DOHH2 (cell line): ENCODE measurements at regions not wholly inside any gene's neighbourhood (a gene's known extent, or its start where the extent isn't known, plus 50 kb on each side); places are given as distances from the start of the nearest gene placed in this dataset.

ENCODE experiments used
- H3F3A ChIP-seq: fragments of 200-600 bp; sonication (generic), shearing (Covaris generic); 2 replicates; pipeline ENCODE4 v1.6.0; 2016; ENCODE audit warnings: antibody characterized with exemption, mild to moderate bottlenecking; ENCODE audit not compliant: control insufficient read depth, insufficient read depth
- H3K27ac ChIP-seq: fragments of 200-600 bp; sonication (generic); 2 replicates; pipeline ENCODE4 v1.5.1; 2014; ENCODE audit warnings: low read depth, mild to moderate bottlenecking, low read length, moderate library complexity
- H3K27me3 ChIP-seq: fragments of 200-600 bp; sonication (generic); 2 replicates; pipeline ENCODE4 v1.6.1; 2014; ENCODE audit warnings: mild to moderate bottlenecking, low read length, mixed read lengths; ENCODE audit not compliant: control insufficient read depth
- H3K36me3 ChIP-seq: fragments of 200-600 bp; sonication (generic); 2 replicates; pipeline ENCODE4 v1.6.1; 2014; ENCODE audit warnings: mild to moderate bottlenecking, low read length, moderate library complexity, mixed read lengths; ENCODE audit not compliant: control insufficient read depth
- H3K4me1 ChIP-seq: fragments of 200-600 bp; sonication (generic); 2 replicates; pipeline ENCODE4 v1.6.1; 2014; ENCODE audit warnings: mild to moderate bottlenecking, low read length, mixed read lengths; ENCODE audit not compliant: control insufficient read depth
- H3K4me2 ChIP-seq: fragments of 200-600 bp; sonication (generic); 2 replicates; pipeline ENCODE4 v1.6.0; 2014; ENCODE audit warnings: mild to moderate bottlenecking, low read length, moderate library complexity
- H3K4me3 ChIP-seq: fragments of 200-600 bp; sonication (generic); 2 replicates; pipeline ENCODE4 v1.5.1; 2014; ENCODE audit warnings: mild to moderate bottlenecking, low read length, mixed read lengths
- H3K79me2 ChIP-seq: fragments of 200-600 bp; sonication (generic); 2 replicates; pipeline ENCODE4 v1.6.1; 2014; ENCODE audit warnings: mild to moderate bottlenecking, low read length, mixed read lengths; ENCODE audit not compliant: control insufficient read depth
- H3K9me2 ChIP-seq: fragments of 200-600 bp; sonication (generic); replicated peaks from 2 replicates; pipeline ENCODE4 v1.6.1; 2014; ENCODE audit warnings: mild to moderate bottlenecking, low read length, mixed read lengths; ENCODE audit not compliant: control insufficient read depth
- H3K9me3 ChIP-seq: fragments of 200-600 bp; sonication (generic); 2 replicates; pipeline ENCODE4 v1.6.1; 2014; ENCODE audit warnings: antibody characterized with exemption, low read length, mixed read lengths; ENCODE audit not compliant: control insufficient read depth, insufficient read depth
- H4K20me1 ChIP-seq: fragments of 200-600 bp; sonication (generic); 2 replicates; pipeline ENCODE4 v1.6.0; 2014; ENCODE audit warnings: low read depth, mild to moderate bottlenecking, antibody characterized with exemption, low read length, moderate library complexity; ENCODE audit not compliant: control insufficient read depth, insufficient read depth
- CTCF ChIP-seq: fragments of 200-600 bp; sonication (generic); IDR thresholded peaks from one replicate; pipeline ENCODE4 v1.5.1; 2014; ENCODE audit warnings: antibody characterized with exemption, mild to moderate bottlenecking, low read depth, low read length; ENCODE audit not compliant: poor library complexity, severe bottlenecking
- EZH2phosphoT487 ChIP-seq: fragments of 200-600 bp; sonication (generic); IDR thresholded peaks from 2 replicates; pipeline ENCODE4 v1.6.1; 2017; ENCODE audit warnings: borderline replicate concordance, mild to moderate bottlenecking, antibody characterized with exemption, low read length, moderate library complexity, mixed read lengths

DNA sequence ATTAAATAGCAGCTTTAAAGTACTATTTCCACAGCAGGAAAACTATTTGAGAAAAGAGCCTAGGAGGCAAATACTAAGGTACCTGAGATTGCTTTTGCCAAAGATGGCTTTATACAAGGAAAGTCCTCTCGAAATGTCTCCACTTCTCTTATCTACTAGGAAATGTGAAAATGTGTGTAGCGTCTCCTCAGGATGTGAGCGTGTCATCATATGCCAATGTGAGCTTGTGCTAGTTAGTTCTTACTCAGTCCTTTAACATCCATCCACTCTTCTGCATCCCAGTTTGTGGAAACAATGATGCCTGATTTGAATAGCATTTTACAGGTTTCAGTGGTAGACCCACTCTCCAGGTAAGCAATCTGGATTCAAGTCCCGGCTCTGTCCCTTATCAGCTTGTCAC, 421.0 kb downstream of the DYNC2H1 start:
- no peak for TF ChIP-seq CTCF
- no peak for TF ChIP-seq EZH2phosphoT487
- H3K4me1 ChIP-seq: no peaks in the 10 kb centered on the region
- no peak overlapping the region for H3K27ac ChIP-seq

DNA sequence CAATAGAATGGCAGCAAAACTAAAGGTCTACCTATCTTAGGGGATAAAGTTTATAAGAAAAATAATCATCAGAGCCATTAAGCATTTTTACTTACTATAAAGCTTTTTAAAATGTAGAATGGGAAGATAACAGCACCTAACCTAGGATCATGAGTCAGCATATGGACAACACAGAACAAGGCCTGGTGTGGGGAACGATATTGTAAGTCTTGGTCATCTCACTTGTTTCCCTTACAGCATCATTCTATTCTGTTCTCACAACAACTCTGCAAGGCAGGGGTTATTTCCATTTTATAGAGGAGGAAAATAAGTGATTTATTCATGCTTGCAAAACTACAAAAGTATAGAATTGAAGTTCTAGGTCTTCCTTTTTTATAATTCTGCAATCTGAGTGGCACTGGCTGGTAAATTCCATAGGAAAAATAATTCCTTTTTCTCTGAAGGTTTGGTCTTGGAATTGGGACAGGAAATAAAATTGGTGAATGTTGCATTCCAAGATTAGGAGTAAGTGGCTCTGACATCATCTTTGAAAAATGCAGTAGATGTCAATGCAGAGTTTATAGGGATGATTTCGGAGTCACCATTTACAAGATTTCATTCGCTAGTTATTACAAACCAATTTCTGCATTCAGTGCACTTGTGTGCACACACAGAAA, 423.0 kb downstream of the DYNC2H1 start:
- no peak overlapping the region for H3K4me2 ChIP-seq
- H3K27me3 ChIP-seq: no peaks in the 10 kb centered on the region
- TF ChIP-seq CTCF (no peak), EZH2phosphoT487 (no peak)

More for the DNA sequence above, 421.0 kb downstream of the DYNC2H1 start:
- Histone ChIP-seq H3K9me3 (no peaks in the 10 kb centered on the region), H3F3A (no peaks in the 10 kb centered on the region), H3K4me3 (no peak overlapping the region), H3K79me2 (no peaks in the 10 kb centered on the region), H3K36me3 (no peaks in the 10 kb centered on the region), H3K4me2 (no peak overlapping the region), H3K27me3 (no peaks in the 10 kb centered on the region), H4K20me1 (no peaks in the 10 kb centered on the region), H3K9me2 (no peaks in the 10 kb centered on the region)

DNA sequence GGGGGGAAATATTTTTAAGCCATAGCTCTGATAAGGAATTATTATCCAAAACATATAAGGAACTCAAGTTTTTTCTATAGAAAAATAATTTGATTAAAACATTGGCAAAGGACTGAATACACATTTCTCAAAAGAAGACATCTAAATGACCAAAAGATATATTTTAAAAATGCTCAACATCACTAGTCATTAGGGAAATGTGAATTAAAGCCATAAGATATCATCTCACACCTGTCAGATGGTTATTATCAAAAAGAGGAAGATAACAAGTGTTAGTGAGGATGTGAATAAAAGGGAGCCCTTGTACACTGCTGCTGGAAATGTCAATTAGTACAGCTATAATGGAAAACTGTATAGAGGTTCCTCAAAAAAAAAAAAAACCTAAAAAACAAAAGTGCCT, 425.0 kb downstream of the DYNC2H1 start:
- Histone ChIP-seq H3K9me2 (no peaks in the 10 kb centered on the region), H3K4me1 (no peaks in the 10 kb centered on the region), H3K27ac (no peak overlapping the region), H3F3A (no peaks in the 10 kb centered on the region), H4K20me1 (no peaks in the 10 kb centered on the region), H3K27me3 (no peaks in the 10 kb centered on the region), H3K9me3 (no peaks in the 10 kb centered on the region), H3K4me3 (no peak overlapping the region), H3K79me2 (no peaks in the 10 kb centered on the region), H3K4me2 (no peak overlapping the region), H3K36me3 (no peaks in the 10 kb centered on the region)
- TF ChIP-seq CTCF (no peak), EZH2phosphoT487 (no peak)

More for the DNA sequence above, 423.0 kb downstream of the DYNC2H1 start:
- no peaks in the 10 kb centered on the region for H3F3A ChIP-seq
- no peaks in the 10 kb centered on the region for H3K79me2 ChIP-seq
- no peaks in the 10 kb centered on the region for H3K9me3 ChIP-seq
- H4K20me1 ChIP-seq: no peaks in the 10 kb centered on the region
- no peaks in the 10 kb centered on the region for H3K36me3 ChIP-seq
- H3K4me1 ChIP-seq: no peaks in the 10 kb centered on the region
- H3K4me3 ChIP-seq: no peak overlapping the region
- no peaks in the 10 kb centered on the region for H3K9me2 ChIP-seq
- no peak overlapping the region for H3K27ac ChIP-seq
